Stomach (tissue), 8 donors: ENCODE measurements at regions not wholly inside any gene's neighbourhood (a gene's known extent, or its start where the extent isn't known, plus 50 kb on each side); places are given as distances from the start of the nearest gene placed in this dataset.

ENCODE experiments used
- DNase-seq, 2 donors: peaks; one replicate each; pipeline versions ENCODE4 v3.0.0 to v3.0.0-alpha.2; 2013 to 2019
- H3K27ac ChIP-seq, 5 donors: fragments of 200-600 bp in 4 of 5; sonication (generic) in 4 of 5; one replicate each; pipeline ENCODE4 v1.5.1; 2013 to 2019; ENCODE audit warnings: mild to moderate bottlenecking in 1 of 5, moderate library complexity in 1 of 5
- H3K27me3 ChIP-seq, 3 donors: fragments of 200-600 bp; sonication (generic); one replicate each; pipeline ENCODE4 v1.5.1; 2017 to 2019; ENCODE audit warnings: mixed run types in 1 of 3
- H3K36me3 ChIP-seq, 4 donors: fragments of 200-600 bp; sonication (generic); 1 replicate in 3 of 4; 2 replicates in 1 of 4; pipeline ENCODE4 v1.5.1; 2016 to 2019
- H3K4me1 ChIP-seq, 4 donors: fragments of 200-600 bp; sonication (generic); one replicate each; pipeline ENCODE4 v1.5.1; 2016 to 2019
- H3K4me3 ChIP-seq, 4 donors: fragments of 200-600 bp; sonication (generic) in 3 of 4; one replicate each; pipeline ENCODE4 v1.5.1; 2016 to 2019; ENCODE audit warnings: mild to moderate bottlenecking in 1 of 4
- H3K9me3 ChIP-seq, 4 donors: fragments of 200-600 bp; sonication (generic); one replicate each; pipeline ENCODE4 v1.5.1; 2016 to 2019
- EP300 ChIP-seq: sonication (generic); formaldehyde crosslinking; IDR thresholded peaks from one replicate; pipeline ENCODE4 v1.6.1; 2017; ENCODE audit warnings: antibody characterized with exemption
- POLR2A ChIP-seq, 4 donors: fragments of 450-650 bp; IDR thresholded peaks; one replicate each; pipeline ENCODE4 v1.6.1; 2016; ENCODE audit warnings: antibody characterized with exemption in 4 of 4, control low read depth in 2 of 4, mild to moderate bottlenecking in 1 of 4, moderate library complexity in 1 of 4
- POLR2AphosphoS5 ChIP-seq, 3 donors: sonication (generic); formaldehyde crosslinking; IDR thresholded peaks; one replicate each; pipeline ENCODE4 v1.6.1; 2016; ENCODE audit warnings: antibody characterized with exemption in 3 of 3
- WGBS, 5 donors: extraction: QIAGEN DNeasy Blood & Tissue Kit in 3 of 5; methylation state at CpG; one replicate each; pipeline versions ENCODE4 v1.1.5 to v1.1.7; 2013 to 2018; 5-methylcytosine and 5-hydroxymethylcytosine counted together
- intact Hi-C: fragments of 100-400 bp; cut with DNase I; formaldehyde crosslinking; loops from one replicate; pipeline ENCODE4 v1.15.1; 2023; ENCODE audit warnings: low total_unique reads
- TF ChIP-seq, protein P1 (sequence below), 7 experiments: fragments of 450-650 bp in 4 of 7; fragments of 200-600 bp in 3 of 7; sonication (generic) in 3 of 7; IDR thresholded peaks; one replicate each; pipeline ENCODE4 v1.5.1; 2016 to 2019; ENCODE audit warnings: antibody characterized with exemption in 7 of 7, control low read depth in 2 of 7, mild to moderate bottlenecking in 1 of 7
- donor health status: healthy with polysubstance abuse.
- donor health status: Bipolar disorder and iron deficiency.
- donor health status: healthy.

DNA sequence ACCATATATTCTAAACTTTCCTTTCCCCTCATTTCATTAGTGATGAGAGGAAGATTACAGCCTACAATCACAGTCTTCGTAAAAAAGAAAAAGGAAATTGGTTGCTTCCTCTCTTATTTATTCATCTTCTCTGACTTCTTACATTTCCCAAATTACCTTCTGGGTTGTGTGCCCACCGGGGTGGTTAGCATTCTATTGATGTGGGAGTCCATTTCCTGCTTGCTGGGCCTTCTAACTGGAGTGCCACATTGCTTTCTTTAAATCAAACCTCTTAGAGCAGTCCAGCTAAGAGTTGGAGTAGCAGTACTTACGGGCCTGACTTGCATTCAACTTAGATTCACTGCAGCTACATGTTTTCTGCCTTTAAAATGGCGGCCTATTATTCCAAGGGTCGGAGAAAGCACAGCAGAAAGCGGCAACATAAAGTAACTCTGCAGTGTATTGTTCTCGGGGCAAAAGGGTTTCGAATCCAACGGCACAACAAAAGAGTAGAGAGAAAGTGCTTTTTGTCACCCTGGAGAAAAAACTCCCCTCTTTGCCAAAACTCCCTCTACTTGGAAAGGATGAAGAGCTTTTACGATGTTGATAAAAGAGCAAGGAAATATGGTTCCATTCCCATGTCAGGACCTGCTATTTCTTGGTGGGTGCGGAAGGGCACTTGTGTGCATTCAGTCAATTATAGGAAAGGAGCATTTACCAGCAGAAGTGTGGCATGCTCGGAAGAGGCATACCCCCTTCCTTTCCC, 110.6 kb upstream of the DLX2 start:
- H3K4me3 ChIP-seq: no peak overlapping the region
- peaks cover 0 to 15% (median 0%) of the 10 kb centered on the region in 4 donors for H3K4me1 ChIP-seq
- TF ChIP-seq POLR2AphosphoS5 (IDR thresholded peaks at IDR 0.05) (no peak), EP300 (no peak), POLR2A (IDR thresholded peaks at IDR 0.05) (no peak)
- TF ChIP-seq, protein P1, sequence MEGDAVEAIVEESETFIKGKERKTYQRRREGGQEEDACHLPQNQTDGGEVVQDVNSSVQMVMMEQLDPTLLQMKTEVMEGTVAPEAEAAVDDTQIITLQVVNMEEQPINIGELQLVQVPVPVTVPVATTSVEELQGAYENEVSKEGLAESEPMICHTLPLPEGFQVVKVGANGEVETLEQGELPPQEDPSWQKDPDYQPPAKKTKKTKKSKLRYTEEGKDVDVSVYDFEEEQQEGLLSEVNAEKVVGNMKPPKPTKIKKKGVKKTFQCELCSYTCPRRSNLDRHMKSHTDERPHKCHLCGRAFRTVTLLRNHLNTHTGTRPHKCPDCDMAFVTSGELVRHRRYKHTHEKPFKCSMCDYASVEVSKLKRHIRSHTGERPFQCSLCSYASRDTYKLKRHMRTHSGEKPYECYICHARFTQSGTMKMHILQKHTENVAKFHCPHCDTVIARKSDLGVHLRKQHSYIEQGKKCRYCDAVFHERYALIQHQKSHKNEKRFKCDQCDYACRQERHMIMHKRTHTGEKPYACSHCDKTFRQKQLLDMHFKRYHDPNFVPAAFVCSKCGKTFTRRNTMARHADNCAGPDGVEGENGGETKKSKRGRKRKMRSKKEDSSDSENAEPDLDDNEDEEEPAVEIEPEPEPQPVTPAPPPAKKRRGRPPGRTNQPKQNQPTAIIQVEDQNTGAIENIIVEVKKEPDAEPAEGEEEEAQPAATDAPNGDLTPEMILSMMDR (IDR thresholded peaks at IDR 0.05): no peak
- intact Hi-C loops: no loop called here
- H3K27ac ChIP-seq: no peak overlapping the region
- H3K36me3 ChIP-seq: no peaks in the 10 kb centered on the region
- no peaks in the 10 kb centered on the region for H3K27me3 ChIP-seq
- no peak for DNase-seq
- WGBS, 5 donors: 81 to 93% (median 82%) methylated on average over 12 of the region's 12 CpGs
- H3K9me3 ChIP-seq: no peaks in the 10 kb centered on the region

DNA sequence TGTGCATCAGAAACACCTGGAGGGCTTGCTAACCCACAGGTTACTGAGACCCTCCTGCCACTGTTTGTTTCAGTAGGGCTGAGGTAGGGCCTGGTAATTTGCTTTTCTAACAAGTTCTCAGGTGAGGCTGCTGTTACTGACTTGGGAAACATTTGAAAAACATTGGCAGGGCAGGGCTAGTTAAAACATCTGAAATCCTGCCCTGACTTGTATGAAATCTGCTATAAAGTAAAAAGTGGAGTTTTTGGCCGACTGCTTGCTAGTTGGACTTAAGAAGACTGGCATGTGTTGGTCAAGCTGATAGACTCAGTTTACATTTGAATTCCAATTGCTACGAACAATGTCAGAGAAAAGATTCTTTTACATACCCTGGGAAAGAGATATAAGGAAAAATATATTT, 111.6 kb upstream of the DLX2 start:
- no peak overlapping the region for H3K27ac ChIP-seq
- WGBS, 5 donors: 90 to 96% (median 95%) methylated on average over 2 of the region's 2 CpGs
- no peaks in the 10 kb centered on the region for H3K27me3 ChIP-seq
- no peaks in the 10 kb centered on the region for H3K9me3 ChIP-seq
- DNase-seq: no peak
- peaks cover 0 to 5% (median 0%) of the 10 kb centered on the region in 4 donors for H3K4me1 ChIP-seq
- H3K4me3 ChIP-seq: no peak overlapping the region
- TF ChIP-seq, protein P1 (IDR thresholded peaks at IDR 0.05): no peak
- TF ChIP-seq POLR2A (IDR thresholded peaks at IDR 0.05) (no peak), EP300 (no peak), POLR2AphosphoS5 (IDR thresholded peaks at IDR 0.05) (no peak)
- no peaks in the 10 kb centered on the region for H3K36me3 ChIP-seq
- intact Hi-C loops: no loop called here

DNA sequence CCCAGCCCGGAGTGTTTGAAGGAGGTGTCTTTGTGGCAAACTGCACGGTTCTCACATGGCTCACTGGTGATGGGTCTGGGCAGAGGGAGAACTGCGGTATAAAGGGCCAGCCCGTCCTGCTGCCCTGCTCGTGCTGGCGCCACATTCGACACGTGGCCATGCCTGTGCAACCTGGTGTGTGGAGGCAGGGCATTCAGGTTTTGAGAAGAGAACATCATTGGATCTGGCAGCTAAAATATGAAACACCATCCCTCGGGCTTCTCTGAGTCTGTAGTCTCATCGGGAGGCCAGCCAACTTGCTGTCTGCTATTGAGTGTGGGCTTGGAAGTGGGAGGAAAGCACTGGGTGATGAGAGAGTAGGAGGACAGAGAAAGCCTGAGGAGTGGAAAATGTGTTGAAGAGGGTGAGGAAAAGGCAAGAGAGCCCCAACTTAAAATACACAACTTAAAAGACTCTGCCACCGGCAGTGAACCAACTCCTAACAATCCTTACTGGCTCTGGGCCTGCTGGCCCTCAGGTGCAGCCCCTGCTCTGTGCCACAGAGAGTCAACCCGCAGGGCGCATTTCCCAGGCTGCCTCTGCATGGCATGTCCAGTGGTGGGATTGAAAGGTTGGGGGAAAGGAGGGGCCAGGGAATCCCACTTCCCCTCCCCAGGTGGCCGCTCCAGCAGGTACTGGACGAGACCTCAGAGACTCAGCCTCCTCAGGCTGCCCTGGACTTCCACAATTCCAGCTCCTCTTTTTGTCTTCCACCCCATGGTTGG, 112.7 kb upstream of the DLX2 start:
- H3K27me3 ChIP-seq: no peaks in the 10 kb centered on the region
- H3K27ac ChIP-seq: no peak overlapping the region
- no peaks in the 10 kb centered on the region for H3K9me3 ChIP-seq
- no peaks in the 10 kb centered on the region for H3K4me1 ChIP-seq
- no peak for DNase-seq
- no peak overlapping the region for H3K4me3 ChIP-seq
- no peak for TF ChIP-seq POLR2AphosphoS5 (IDR thresholded peaks at IDR 0.05)
- TF ChIP-seq EP300: no peak
- no peak for TF ChIP-seq POLR2A (IDR thresholded peaks at IDR 0.05)
- TF ChIP-seq, protein P1 (IDR thresholded peaks at IDR 0.05): no peak
- intact Hi-C loops: no loop called here
- WGBS, 5 donors: 84 to 95% (median 88%) methylated on average over 15 of the region's 15 CpGs
- no peaks in the 10 kb centered on the region for H3K36me3 ChIP-seq

DNA sequence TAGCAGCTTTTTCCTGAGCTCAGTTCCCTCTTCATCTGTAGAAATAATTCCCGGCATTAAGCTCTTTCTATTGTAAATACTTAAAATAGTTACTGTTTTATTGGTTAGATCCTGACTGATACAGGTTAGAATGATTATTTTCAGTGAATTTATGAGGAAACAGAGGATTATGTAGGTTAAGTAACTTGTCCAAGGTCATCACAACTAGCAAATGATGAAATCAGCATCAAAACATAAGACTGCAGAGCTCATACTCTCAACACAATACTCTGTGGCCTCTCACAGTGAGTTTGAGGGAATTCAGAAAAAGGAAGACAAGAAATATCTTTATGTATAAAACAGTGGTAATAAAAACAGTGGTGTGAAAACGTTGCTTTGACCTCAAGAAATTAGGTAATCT, 113.2 kb upstream of the DLX2 start:
- TF ChIP-seq, protein P1 (IDR thresholded peaks at IDR 0.05): no peak
- TF ChIP-seq POLR2AphosphoS5 (IDR thresholded peaks at IDR 0.05) (no peak), EP300 (no peak), POLR2A (IDR thresholded peaks at IDR 0.05) (no peak)
- DNase-seq: no peak
- intact Hi-C loops: no loop called here
- Histone ChIP-seq H3K9me3 (no peaks in the 10 kb centered on the region), H3K36me3 (no peaks in the 10 kb centered on the region), H3K4me1 (no peaks in the 10 kb centered on the region), H3K27ac (no peak overlapping the region), H3K27me3 (no peaks in the 10 kb centered on the region), H3K4me3 (no peak overlapping the region)
- 64 to 78% (median 71%) methylated on average over 2 of the region's 2 CpGs for WGBS, 5 donors
